PC-3 (cell line): ENCODE measurements at regions not wholly inside any gene's neighbourhood (a gene's known extent, or its start where the extent isn't known, plus 50 kb on each side); places are given as distances from the start of the nearest gene placed in this dataset.

ENCODE experiments used
- ATAC-seq: fragments of 200-7000 bp; cut with Tn5 transposase; 2 replicates; pipeline ENCODE4 v1.9.1; 2020; ENCODE audit warnings: mild to moderate bottlenecking, moderate library complexity
- BruUV-seq: library from RNA; stranded (reverse); fragments of 400-500 nt; replicated peaks from 2 replicates; lab custom pipeline; 2021; lab: Mats Ljungman, UMichigan
- CTCF ChIA-PET: fragments of 300-600 bp; sonication (Branson Sonifier 250); formaldehyde crosslinking; loops from one replicate; lab custom pipeline; 2022; ENCODE audit warnings: antibody characterized with exemption; lab: Charles Lee
- POLR2A ChIA-PET: fragments of 300-600 bp; sonication (Branson Sonifier 250); formaldehyde crosslinking; loops from one replicate; lab custom pipeline; 2022; ENCODE audit warnings: antibody characterized with exemption; ENCODE audit not compliant: unreplicated experiment; lab: Charles Lee
- DNase-seq: peaks from one replicate; pipeline ENCODE4 v3.0.0-alpha.2; 2015
- H2AFZ ChIP-seq: fragments of 300-600 bp; sonication (generic); 2 replicates; pipeline ENCODE4 v1.6.0; 2016; ENCODE audit warnings: antibody characterized with exemption, low read length
- H3F3A ChIP-seq: fragments of 300-600 bp; sonication (generic); one replicate; pipeline ENCODE4 v1.6.0; 2017; ENCODE audit warnings: antibody characterized with exemption, low read length, control low read depth, mild to moderate bottlenecking; ENCODE audit not compliant: unreplicated experiment
- H3K27ac ChIP-seq: fragments of 300-600 bp; sonication (generic); 2 replicates; pipeline ENCODE4 v1.5.1; 2016; ENCODE audit warnings: mild to moderate bottlenecking, low read length
- H3K27me3 ChIP-seq: fragments of 300-600 bp; sonication (generic); 2 replicates; pipeline ENCODE4 v1.6.1; 2016; ENCODE audit warnings: low read length, mixed read lengths
- H3K36me3 ChIP-seq: fragments of 300-600 bp; sonication (generic); 2 replicates; pipeline ENCODE4 v1.6.1; 2016; ENCODE audit warnings: low read depth, mixed run types, low read length, mixed read lengths
- H3K4me1 ChIP-seq: fragments of 300-600 bp; sonication (generic); 2 replicates; pipeline ENCODE4 v1.5.1; 2016; ENCODE audit warnings: low read length; ENCODE audit not compliant: insufficient read depth
- H3K4me2 ChIP-seq: fragments of 300-600 bp; sonication (generic); 2 replicates; pipeline ENCODE4 v1.6.0; 2016; ENCODE audit warnings: low read length
- H3K4me3 ChIP-seq: fragments of 300-600 bp; sonication (generic); 2 replicates; pipeline ENCODE4 v1.5.1; 2016; ENCODE audit warnings: mild to moderate bottlenecking, low read length, mixed read lengths
- H3K79me2 ChIP-seq: fragments of 300-600 bp; sonication (generic); 2 replicates; pipeline ENCODE4 v1.6.1; 2017; ENCODE audit warnings: low read length, mixed read lengths
- H3K9ac ChIP-seq: fragments of 300-600 bp; sonication (generic); 2 replicates; pipeline ENCODE4 v1.6.0; 2016; ENCODE audit warnings: mild to moderate bottlenecking, low read length
- H3K9me2 ChIP-seq: fragments of 300-600 bp; sonication (generic); replicated peaks from 2 replicates; pipeline ENCODE4 v1.6.1; 2016; ENCODE audit warnings: mixed run types, low read length, mixed read lengths
- H3K9me3 ChIP-seq: fragments of 300-600 bp; sonication (generic); 2 replicates; pipeline ENCODE4 v1.6.1; 2016; ENCODE audit warnings: low read length, mixed read lengths
- H4K20me1 ChIP-seq: fragments of 300-600 bp; sonication (generic); 2 replicates; pipeline ENCODE4 v1.6.1; 2016; ENCODE audit warnings: low read length, mixed read lengths
- EZH2 ChIP-seq: fragments of 300-600 bp; sonication (generic); IDR thresholded peaks from one replicate; pipeline ENCODE4 v1.6.1; 2017; ENCODE audit warnings: antibody characterized with exemption, mild to moderate bottlenecking, low read length; ENCODE audit not compliant: unreplicated experiment
- EZH2phosphoT487 ChIP-seq: fragments of 300-600 bp; sonication (generic); IDR thresholded peaks from 2 replicates; pipeline ENCODE4 v1.6.1; 2018; ENCODE audit warnings: mild to moderate bottlenecking, antibody characterized with exemption, low read length, borderline replicate concordance
- intact Hi-C: fragments of 100-400 bp; cut with micrococcal nuclease; formaldehyde crosslinking; loops from 2 replicates; pipeline ENCODE4 v1.9.0; 2023
- TF ChIP-seq, protein P1 (sequence below): fragments of 300-600 bp; sonication (generic); conservative IDR thresholded peaks from 2 replicates; pipeline ENCODE4 v1.5.1; 2017; ENCODE audit warnings: antibody characterized with exemption, low read depth, mild to moderate bottlenecking, low read length

DNA sequence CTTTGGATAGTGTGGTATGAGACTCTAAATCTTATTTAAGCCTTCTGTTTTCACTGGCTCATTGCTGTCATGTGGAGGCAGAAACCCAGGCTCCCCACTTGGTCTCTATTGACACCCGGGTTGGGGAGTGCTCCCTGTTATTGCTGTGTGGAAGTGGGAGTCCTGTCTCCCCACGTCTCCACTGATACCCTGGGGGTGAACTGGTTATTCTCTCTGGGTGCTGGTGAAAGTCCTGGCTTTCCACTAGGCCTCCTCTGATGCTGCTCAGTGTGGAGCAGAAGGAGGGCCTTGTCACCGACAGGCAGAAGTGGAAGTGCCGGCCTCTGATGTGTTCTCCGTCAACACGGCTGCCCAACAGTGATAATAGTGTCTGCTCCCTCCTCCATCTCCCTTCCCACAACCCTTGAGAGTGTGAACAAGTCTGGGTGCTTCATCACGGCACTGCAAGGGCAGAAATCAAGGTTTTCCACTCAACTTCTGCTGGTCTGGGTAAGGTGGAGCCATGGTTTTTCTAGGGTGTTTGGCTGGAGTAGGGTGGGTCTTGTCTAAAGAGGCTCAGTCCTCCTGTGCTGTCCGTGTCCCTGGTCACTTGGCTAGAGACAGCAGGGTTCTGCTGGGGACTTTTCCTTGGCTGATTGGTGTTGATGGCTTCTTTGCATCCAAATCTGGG is 240.7 kb upstream of the B3GAT1 start:
- ChIA-PET CTCF (no interaction called here), POLR2A (no interaction called here)
- no peak for ATAC-seq
- Histone ChIP-seq H2AFZ (no peak overlapping the region), H3K79me2 (no peaks in the 10 kb centered on the region), H3K4me3 (no peak overlapping the region), H3K9ac (no peak overlapping the region), H3K9me3 (peaks cover 12% of the 10 kb centered on the region; the same call in 1 of the 2 replicates), H3K27me3 (peaks cover 7% of the 10 kb centered on the region; the same call in 1 of the 2 replicates), H3K4me2 (no peak overlapping the region), H4K20me1 (no peaks in the 10 kb centered on the region), H3F3A (no peaks in the 10 kb centered on the region), H3K36me3 (no peaks in the 10 kb centered on the region), H3K27ac (no peak overlapping the region), H3K4me1 (no peaks in the 10 kb centered on the region), H3K9me2 (no peaks in the 10 kb centered on the region)
- intact Hi-C loops, result no loop called here
- TF ChIP-seq EZH2 (no peak), EZH2phosphoT487 (no peak)
- TF ChIP-seq, protein P1, sequence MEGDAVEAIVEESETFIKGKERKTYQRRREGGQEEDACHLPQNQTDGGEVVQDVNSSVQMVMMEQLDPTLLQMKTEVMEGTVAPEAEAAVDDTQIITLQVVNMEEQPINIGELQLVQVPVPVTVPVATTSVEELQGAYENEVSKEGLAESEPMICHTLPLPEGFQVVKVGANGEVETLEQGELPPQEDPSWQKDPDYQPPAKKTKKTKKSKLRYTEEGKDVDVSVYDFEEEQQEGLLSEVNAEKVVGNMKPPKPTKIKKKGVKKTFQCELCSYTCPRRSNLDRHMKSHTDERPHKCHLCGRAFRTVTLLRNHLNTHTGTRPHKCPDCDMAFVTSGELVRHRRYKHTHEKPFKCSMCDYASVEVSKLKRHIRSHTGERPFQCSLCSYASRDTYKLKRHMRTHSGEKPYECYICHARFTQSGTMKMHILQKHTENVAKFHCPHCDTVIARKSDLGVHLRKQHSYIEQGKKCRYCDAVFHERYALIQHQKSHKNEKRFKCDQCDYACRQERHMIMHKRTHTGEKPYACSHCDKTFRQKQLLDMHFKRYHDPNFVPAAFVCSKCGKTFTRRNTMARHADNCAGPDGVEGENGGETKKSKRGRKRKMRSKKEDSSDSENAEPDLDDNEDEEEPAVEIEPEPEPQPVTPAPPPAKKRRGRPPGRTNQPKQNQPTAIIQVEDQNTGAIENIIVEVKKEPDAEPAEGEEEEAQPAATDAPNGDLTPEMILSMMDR, result no peak
- DNase-seq, result no peak
- no TSS peak for BruUV-seq

DNA sequence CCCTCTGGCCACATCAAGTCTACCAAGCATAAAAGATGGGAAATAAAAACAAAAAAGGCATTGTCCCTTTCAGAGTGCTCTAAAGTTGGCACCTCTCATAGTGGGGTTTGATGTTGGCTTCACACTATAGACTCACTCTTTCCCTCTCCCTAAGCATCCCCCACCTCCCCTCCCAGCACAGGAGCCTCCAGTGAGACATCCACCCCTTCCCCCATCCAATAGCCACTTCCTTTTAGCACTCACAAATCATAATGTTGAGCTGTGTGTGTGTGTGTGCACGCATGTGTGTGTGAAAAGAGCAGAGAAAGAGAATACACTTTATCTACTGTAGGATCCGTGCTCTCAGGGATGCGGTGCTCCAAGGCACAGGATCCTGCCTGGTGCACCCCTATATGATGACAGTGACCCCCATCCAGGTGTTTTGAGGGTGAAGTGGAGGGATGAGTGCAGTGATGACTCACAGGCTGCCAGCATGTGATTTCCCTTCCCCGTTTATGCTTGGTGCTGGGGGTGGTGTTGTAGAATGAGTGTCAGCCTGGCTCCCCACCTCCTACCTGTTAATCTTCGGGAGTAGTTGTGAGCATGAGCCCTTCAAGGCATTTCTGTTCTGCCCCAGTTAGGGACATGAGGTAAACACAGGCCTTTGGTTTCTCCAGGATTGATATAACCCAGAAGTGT is 235.2 kb upstream of the B3GAT1 start:
- no peak for TF ChIP-seq EZH2phosphoT487
- no peak for TF ChIP-seq EZH2
- TF ChIP-seq, protein P1, result no peak
- H3K9ac ChIP-seq, result no peak overlapping the region
- no peak overlapping the region for H3K27ac ChIP-seq
- H3K36me3 ChIP-seq, result no peaks in the 10 kb centered on the region
- DNase-seq (no peak), ATAC-seq (no peak)
- no peak overlapping the region for H3K4me2 ChIP-seq
- no peaks in the 10 kb centered on the region for H3F3A ChIP-seq
- no peaks in the 10 kb centered on the region for H3K4me1 ChIP-seq
- intact Hi-C loops, result no loop called here
- peaks cover 6% of the 10 kb centered on the region; the same call in 1 of the 2 replicates for H3K9me3 ChIP-seq
- H2AFZ ChIP-seq, result no peak overlapping the region
- H3K4me3 ChIP-seq, result no peak overlapping the region
- no peaks in the 10 kb centered on the region for H4K20me1 ChIP-seq
- BruUV-seq, result no TSS peak
- H3K27me3 ChIP-seq, result peaks cover 33% of the 10 kb centered on the region; the same call in 1 of the 2 replicates
- POLR2A ChIA-PET, result no interaction called here
- CTCF ChIA-PET, result no interaction called here
- H3K79me2 ChIP-seq, result no peaks in the 10 kb centered on the region
- no peaks in the 10 kb centered on the region for H3K9me2 ChIP-seq

DNA sequence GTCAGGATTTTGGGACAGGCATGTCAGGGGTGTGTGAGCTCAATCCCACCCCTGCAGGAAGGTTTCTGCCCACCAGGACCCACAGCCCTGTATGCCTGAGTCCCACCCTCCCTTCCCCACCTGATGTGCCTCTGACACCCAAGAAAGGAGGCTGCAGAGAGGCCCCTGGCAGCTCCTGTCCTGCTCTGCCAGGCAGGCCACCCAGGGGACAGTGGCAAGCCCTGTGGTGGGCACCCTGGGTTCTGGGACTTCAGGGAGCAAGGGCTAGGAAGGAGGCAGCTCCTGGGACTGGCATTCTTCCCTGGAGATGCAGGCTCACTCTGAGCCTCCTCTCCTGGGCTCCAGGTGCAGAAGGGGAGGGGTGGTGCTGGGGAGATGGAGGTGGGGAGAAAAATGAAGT is 234.5 kb upstream of the B3GAT1 start:
- Histone ChIP-seq H3K27ac (no peak overlapping the region), H3K9me3 (peaks cover 6% of the 10 kb centered on the region; the same call in 1 of the 2 replicates), H3K79me2 (no peaks in the 10 kb centered on the region), H3K36me3 (no peaks in the 10 kb centered on the region), H2AFZ (no peak overlapping the region), H3K27me3 (peaks cover 39% of the 10 kb centered on the region), H3K4me1 (no peaks in the 10 kb centered on the region), H3F3A (no peaks in the 10 kb centered on the region), H4K20me1 (no peaks in the 10 kb centered on the region), H3K9ac (no peak overlapping the region), H3K9me2 (no peaks in the 10 kb centered on the region), H3K4me2 (no peak overlapping the region), H3K4me3 (no peak overlapping the region)
- intact Hi-C loops, result no loop called here
- TF ChIP-seq, protein P1, result no peak
- TF ChIP-seq EZH2 (no peak), EZH2phosphoT487 (no peak)
- DNase-seq (no peak), ATAC-seq (no peak)
- ChIA-PET POLR2A (no interaction called here), CTCF (no interaction called here)
- no TSS peak for BruUV-seq
